ENCODE measurements at regions not wholly inside any gene's neighbourhood (a gene's known extent, or its start where the extent isn't known, plus 50 kb on each side); places are given as distances from the start of the nearest gene placed in this dataset.
"Not testable (repeated sequence)": the region's sequence is repeated elsewhere in the genome, so short reads cannot be mapped to it uniquely, and the experiment has no call there.

DNA sequence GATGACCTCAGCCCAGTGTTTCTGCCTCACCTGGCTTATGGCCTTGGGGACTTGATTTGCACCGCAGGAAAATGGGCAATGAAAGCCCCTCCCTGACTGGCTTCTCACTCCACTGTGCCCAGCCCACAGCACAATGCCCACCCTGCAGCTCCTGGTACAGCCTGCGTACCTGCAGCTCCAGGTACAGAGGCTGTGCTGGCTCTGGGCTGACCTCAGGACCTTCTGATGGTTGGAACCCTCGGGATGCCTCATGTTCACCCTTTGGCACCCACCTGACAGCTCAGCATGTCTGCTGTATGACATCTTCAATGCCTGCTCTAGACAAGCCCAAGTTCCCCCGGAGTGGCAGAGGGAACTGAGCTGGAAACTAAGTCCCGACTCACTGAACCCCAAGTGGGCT is 87.1 kb downstream of the ALG10 start:
- ChIA-PET POLR2A (no interaction called here), CTCF (interaction anchor here (1.7 kb wide), 1 partner anchor 13 kb away, joined by 4 read pairs; no protein-coding TSS in a partner anchor)
- TF ChIP-seq ZNF274 (IDR thresholded peaks at IDR 0.05; ENCODE audit: low read length) (no peak), ZNF274 (tag by site-specific recombination; IDR thresholded peaks at IDR 0.05; ENCODE audit: borderline replicate concordance) (no peak)
- Histone ChIP-seq H3K4me1 (ENCODE audit: control insufficient read depth, insufficient read depth, low read length) (no peaks in the 10 kb centered on the region), H3K27ac (ENCODE audit: extremely low read depth, low read depth, low read length) (no peak overlapping the region), H3K9me3 (ENCODE audit: control insufficient read depth, insufficient read depth, low read depth, low read length) (no peaks in the 10 kb centered on the region), H3K4me3 (ENCODE audit: low read depth, low read length) (no peak overlapping the region), H3K36me3 (ENCODE audit: control insufficient read depth in 2 of 2, insufficient read depth in 1 of 2, low read length in 2 of 2) (no peaks in the 10 kb centered on the region)

DNA sequence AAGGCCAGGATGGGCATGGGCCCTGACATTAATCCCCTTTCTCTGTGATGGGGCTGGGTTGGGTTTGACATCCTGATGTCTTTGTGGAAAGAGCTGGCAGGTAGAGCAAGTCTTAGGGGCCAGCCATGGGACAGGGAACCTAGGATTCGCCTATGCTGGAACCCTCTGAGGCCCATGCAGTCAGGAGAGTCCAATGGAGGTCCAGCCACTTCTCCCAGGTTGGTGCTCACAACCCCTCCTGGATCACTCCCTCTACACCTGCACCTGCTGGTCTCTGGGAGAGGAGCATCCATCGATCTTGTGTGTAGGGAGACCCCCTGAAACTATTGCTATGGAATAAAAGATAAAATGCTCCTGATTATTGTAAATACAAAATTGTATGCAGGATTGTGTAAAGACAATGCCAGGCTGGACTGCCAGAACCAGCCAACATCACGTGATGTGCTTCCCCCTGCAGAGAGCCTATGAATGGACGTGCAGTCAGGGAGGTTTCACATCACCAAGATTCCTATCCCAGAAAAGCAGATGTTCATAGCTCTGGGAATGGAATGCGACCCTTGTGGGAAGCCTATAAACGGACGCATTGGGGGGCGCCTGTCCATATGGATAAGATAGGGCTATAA is 87.7 kb downstream of the ALG10 start:
- H3K4me1 ChIP-seq (ENCODE audit: control insufficient read depth, insufficient read depth, low read length); H3K4me3 ChIP-seq (ENCODE audit: low read depth, low read length); H3K9me3 ChIP-seq (ENCODE audit: control insufficient read depth, insufficient read depth, low read depth, low read length); H3K36me3 ChIP-seq (ENCODE audit: control insufficient read depth in 2 of 2, insufficient read depth in 1 of 2, low read length in 2 of 2); POLR2A ChIA-PET; H3K27ac ChIP-seq (ENCODE audit: extremely low read depth, low read depth, low read length): not testable (repeated sequence)
- CTCF ChIA-PET, result interaction anchor here (0.6 to 1.7 kb wide), 2 partner anchors 13 to 21 kb away, joined by 4 read pairs; no protein-coding TSS in a partner anchor

DNA sequence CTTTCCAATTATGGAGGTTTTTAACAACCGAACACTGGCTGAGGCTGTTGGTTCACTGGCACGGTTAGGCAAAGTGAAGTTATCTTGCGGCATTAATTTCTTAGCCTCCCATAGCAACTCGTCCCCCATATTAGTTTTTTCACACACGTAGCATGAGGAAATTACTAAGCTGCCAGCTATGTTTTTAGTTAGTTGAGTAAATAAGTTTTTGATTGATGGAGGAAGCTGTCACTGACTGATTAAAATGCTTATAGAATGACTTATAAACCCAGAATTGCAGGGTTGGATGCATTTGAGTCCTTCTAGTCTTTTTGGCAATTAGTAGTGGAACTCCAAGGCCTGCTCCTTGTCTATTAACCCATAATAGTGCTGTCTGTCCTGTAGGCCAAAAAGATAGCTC is 97.1 kb downstream of the ALG10 start:
- ChIA-PET CTCF (interaction anchor here (0.8 to 1.1 kb wide), 2 partner anchors 96 to 122 kb away, joined by 3 read pairs; no protein-coding TSS in a partner anchor), POLR2A (no interaction called here)
- H3K27ac ChIP-seq (ENCODE audit: extremely low read depth, low read depth, low read length), result no peak overlapping the region
- TF ChIP-seq ZNF560 (tag by site-specific recombination; IDR thresholded peaks at IDR 0.05; ENCODE audit: borderline replicate concordance) (no peak), ZNF571 (tag by site-specific recombination; IDR thresholded peaks at IDR 0.05) (no peak), ZFP3 (tag by site-specific recombination; IDR thresholded peaks at IDR 0.05; ENCODE audit: low read depth) (no peak), ZNF529 (tag by site-specific recombination; IDR thresholded peaks at IDR 0.05; ENCODE audit: insufficient replicate concordance) (no peak), ZNF530 (tag by site-specific recombination; IDR thresholded peaks at IDR 0.05; ENCODE audit: low read depth) (no peak), BCL11A (tag by site-specific recombination; IDR thresholded peaks at IDR 0.05; ENCODE audit: low read depth) (no peak), ZNF768 (tag by site-specific recombination; IDR thresholded peaks at IDR 0.05) (no peak), ZNF221 (tag by site-specific recombination; IDR thresholded peaks at IDR 0.05; ENCODE audit: borderline replicate concordance) (no peak)
- TF ChIP-seq, protein P1, sequence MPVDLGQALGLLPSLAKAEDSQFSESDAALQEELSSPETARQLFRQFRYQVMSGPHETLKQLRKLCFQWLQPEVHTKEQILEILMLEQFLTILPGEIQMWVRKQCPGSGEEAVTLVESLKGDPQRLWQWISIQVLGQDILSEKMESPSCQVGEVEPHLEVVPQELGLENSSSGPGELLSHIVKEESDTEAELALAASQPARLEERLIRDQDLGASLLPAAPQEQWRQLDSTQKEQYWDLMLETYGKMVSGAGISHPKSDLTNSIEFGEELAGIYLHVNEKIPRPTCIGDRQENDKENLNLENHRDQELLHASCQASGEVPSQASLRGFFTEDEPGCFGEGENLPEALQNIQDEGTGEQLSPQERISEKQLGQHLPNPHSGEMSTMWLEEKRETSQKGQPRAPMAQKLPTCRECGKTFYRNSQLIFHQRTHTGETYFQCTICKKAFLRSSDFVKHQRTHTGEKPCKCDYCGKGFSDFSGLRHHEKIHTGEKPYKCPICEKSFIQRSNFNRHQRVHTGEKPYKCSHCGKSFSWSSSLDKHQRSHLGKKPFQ (tag by site-specific recombination; IDR thresholded peaks at IDR 0.05), result no peak
- TF ChIP-seq, protein P2, sequence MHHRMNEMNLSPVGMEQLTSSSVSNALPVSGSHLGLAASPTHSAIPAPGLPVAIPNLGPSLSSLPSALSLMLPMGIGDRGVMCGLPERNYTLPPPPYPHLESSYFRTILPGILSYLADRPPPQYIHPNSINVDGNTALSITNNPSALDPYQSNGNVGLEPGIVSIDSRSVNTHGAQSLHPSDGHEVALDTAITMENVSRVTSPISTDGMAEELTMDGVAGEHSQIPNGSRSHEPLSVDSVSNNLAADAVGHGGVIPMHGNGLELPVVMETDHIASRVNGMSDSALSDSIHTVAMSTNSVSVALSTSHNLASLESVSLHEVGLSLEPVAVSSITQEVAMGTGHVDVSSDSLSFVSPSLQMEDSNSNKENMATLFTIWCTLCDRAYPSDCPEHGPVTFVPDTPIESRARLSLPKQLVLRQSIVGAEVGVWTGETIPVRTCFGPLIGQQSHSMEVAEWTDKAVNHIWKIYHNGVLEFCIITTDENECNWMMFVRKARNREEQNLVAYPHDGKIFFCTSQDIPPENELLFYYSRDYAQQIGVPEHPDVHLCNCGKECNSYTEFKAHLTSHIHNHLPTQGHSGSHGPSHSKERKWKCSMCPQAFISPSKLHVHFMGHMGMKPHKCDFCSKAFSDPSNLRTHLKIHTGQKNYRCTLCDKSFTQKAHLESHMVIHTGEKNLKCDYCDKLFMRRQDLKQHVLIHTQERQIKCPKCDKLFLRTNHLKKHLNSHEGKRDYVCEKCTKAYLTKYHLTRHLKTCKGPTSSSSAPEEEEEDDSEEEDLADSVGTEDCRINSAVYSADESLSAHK (tag by site-specific recombination; IDR thresholded peaks at IDR 0.05), result no peak
- TF ChIP-seq, protein P3, sequence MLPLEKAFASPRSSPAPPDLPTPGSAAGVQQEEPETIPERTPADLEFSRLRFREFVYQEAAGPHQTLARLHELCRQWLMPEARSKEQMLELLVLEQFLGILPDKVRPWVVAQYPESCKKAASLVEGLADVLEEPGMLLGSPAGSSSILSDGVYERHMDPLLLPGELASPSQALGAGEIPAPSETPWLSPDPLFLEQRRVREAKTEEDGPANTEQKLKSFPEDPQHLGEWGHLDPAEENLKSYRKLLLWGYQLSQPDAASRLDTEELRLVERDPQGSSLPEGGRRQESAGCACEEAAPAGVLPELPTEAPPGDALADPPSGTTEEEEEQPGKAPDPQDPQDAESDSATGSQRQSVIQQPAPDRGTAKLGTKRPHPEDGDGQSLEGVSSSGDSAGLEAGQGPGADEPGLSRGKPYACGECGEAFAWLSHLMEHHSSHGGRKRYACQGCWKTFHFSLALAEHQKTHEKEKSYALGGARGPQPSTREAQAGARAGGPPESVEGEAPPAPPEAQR (tag by site-specific recombination; IDR thresholded peaks at IDR 0.05), result no peak
- TF ChIP-seq, protein P4, sequence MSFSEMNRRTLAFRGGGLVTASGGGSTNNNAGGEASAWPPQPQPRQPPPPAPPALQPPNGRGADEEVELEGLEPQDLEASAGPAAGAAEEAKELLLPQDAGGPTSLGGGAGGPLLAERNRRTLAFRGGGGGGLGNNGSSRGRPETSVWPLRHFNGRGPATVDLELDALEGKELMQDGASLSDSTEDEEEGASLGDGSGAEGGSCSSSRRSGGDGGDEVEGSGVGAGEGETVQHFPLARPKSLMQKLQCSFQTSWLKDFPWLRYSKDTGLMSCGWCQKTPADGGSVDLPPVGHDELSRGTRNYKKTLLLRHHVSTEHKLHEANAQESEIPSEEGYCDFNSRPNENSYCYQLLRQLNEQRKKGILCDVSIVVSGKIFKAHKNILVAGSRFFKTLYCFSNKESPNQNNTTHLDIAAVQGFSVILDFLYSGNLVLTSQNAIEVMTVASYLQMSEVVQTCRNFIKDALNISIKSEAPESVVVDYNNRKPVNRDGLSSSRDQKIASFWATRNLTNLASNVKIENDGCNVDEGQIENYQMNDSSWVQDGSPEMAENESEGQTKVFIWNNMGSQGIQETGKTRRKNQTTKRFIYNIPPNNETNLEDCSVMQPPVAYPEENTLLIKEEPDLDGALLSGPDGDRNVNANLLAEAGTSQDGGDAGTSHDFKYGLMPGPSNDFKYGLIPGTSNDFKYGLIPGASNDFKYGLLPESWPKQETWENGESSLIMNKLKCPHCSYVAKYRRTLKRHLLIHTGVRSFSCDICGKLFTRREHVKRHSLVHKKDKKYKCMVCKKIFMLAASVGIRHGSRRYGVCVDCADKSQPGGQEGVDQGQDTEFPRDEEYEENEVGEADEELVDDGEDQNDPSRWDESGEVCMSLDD (tag by site-specific recombination; IDR thresholded peaks at IDR 0.05), result no peak
- H3K36me3 ChIP-seq (ENCODE audit: control insufficient read depth in 2 of 2, insufficient read depth in 1 of 2, low read length in 2 of 2), result no peaks in the 10 kb centered on the region
- no peak overlapping the region for H3K4me3 ChIP-seq (ENCODE audit: low read depth, low read length)
- no peaks in the 10 kb centered on the region for H3K4me1 ChIP-seq (ENCODE audit: control insufficient read depth, insufficient read depth, low read length)
- no peaks in the 10 kb centered on the region for H3K9me3 ChIP-seq (ENCODE audit: control insufficient read depth, insufficient read depth, low read depth, low read length)
